Tibial nerve (tissue), 4 donors: ENCODE measurements at regions not wholly inside any gene's neighbourhood (a gene's known extent, or its start where the extent isn't known, plus 50 kb on each side); places are given as distances from the start of the nearest gene placed in this dataset.

Experiments
- DNase-seq, 2 donors: peaks; one replicate each; pipeline ENCODE4 v3.0.0-alpha.2; 2019; ENCODE audit warnings: low spot score in 2 of 2
- H3K27ac ChIP-seq, 4 donors: fragments of 200-600 bp; sonication (generic) in 3 of 4; one replicate each; pipeline ENCODE4 v1.5.1; 2017 to 2019; ENCODE audit warnings: mild to moderate bottlenecking in 1 of 4
- H3K27me3 ChIP-seq, 2 donors: fragments of 200-600 bp; sonication (generic) in 1 of 2; one replicate each; pipeline versions ENCODE4 v1.5.1 to v1.6.0; 2017 to 2019
- H3K36me3 ChIP-seq, 3 donors: fragments of 200-600 bp; sonication (generic); one replicate each; pipeline ENCODE4 v1.5.1; 2018 to 2019
- H3K4me1 ChIP-seq, 4 donors: fragments of 200-600 bp; sonication (generic) in 3 of 4; one replicate each; pipeline ENCODE4 v1.5.1; 2017 to 2019
- H3K4me3 ChIP-seq, 4 donors: fragments of 200-600 bp; sonication (generic) in 3 of 4; one replicate each; pipeline ENCODE4 v1.5.1; 2017 to 2019; ENCODE audit warnings: mild to moderate bottlenecking in 1 of 4, moderate library complexity in 1 of 4
- H3K9me3 ChIP-seq, 4 donors: fragments of 200-600 bp; sonication (generic) in 3 of 4; one replicate each; pipeline ENCODE4 v1.5.1; 2017 to 2019
- EP300 ChIP-seq, 2 donors: sonication (generic); formaldehyde crosslinking; IDR thresholded peaks; one replicate each; pipeline ENCODE4 v1.6.1; 2017; ENCODE audit warnings: antibody characterized with exemption in 2 of 2, mild to moderate bottlenecking in 1 of 2
- POLR2A ChIP-seq, 2 donors: fragments of 450-650 bp; IDR thresholded peaks; one replicate each; pipeline ENCODE4 v1.6.1; 2017; ENCODE audit warnings: antibody characterized with exemption in 2 of 2, mild to moderate bottlenecking in 2 of 2, moderate library complexity in 2 of 2
- WGBS, 2 donors: methylation state at CpG; one replicate each; pipeline ENCODE4 v1.1.5; 2018; 5-methylcytosine and 5-hydroxymethylcytosine counted together
- TF ChIP-seq, protein P1 (sequence below), 5 experiments: fragments of 200-600 bp in 3 of 5; fragments of 450-650 bp in 2 of 5; sonication (generic) in 3 of 5; IDR thresholded peaks; one replicate each; pipeline ENCODE4 v1.5.1; 2016 to 2019; ENCODE audit warnings: antibody characterized with exemption in 5 of 5, mild to moderate bottlenecking in 3 of 5, moderate library complexity in 2 of 5

DNA sequence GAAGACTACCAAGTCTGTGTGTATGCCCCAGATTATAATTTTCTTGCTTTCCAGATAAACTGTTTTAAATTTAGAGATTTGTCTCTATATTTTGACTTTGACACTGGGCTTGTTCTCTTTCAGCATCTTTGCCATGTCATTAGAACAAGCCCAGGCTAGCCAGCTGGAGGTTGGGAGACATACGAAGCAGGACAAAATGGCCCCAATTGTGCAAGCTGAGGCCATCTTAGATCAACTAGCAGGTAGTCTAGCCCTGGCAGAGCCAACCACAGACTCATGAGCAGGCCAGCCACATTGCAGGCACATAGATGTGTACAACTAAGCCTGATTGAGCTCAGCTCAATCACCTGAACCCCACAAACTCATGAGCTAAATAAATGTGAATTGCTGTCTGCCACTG is 321.4 kb downstream of the ATP23 start:
- whole genome bisulfite sequencing, 2 donors, result 92 to 100% methylated on average over 1 of the region's 1 CpG

DNA sequence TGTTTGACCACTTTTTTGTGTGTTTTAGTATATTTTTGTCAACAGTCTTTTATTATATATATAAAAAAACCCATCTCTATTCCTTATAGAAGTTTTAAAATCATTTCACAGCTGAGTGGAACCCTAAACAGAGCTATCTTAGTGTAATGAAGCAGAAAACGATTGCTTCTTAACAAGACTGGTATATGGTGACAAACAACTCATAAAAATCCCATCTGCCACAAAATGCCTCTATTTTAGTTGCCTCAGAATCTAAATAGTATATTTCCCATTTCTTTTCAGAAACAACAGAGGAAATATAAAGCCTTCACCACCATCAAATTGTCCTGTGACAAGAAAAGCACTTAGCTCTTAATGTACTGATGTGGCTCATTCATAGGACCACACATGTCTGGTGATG is 322.4 kb downstream of the ATP23 start:
- no peak overlapping the region for H3K27ac ChIP-seq
- TF ChIP-seq EP300 (IDR thresholded peaks at IDR 0.05) (no peak), POLR2A (IDR thresholded peaks at IDR 0.05) (no peak)
- TF ChIP-seq, protein P1, sequence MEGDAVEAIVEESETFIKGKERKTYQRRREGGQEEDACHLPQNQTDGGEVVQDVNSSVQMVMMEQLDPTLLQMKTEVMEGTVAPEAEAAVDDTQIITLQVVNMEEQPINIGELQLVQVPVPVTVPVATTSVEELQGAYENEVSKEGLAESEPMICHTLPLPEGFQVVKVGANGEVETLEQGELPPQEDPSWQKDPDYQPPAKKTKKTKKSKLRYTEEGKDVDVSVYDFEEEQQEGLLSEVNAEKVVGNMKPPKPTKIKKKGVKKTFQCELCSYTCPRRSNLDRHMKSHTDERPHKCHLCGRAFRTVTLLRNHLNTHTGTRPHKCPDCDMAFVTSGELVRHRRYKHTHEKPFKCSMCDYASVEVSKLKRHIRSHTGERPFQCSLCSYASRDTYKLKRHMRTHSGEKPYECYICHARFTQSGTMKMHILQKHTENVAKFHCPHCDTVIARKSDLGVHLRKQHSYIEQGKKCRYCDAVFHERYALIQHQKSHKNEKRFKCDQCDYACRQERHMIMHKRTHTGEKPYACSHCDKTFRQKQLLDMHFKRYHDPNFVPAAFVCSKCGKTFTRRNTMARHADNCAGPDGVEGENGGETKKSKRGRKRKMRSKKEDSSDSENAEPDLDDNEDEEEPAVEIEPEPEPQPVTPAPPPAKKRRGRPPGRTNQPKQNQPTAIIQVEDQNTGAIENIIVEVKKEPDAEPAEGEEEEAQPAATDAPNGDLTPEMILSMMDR (IDR thresholded peaks at IDR 0.05), result no peak
- no peaks in the 10 kb centered on the region for H3K36me3 ChIP-seq
- 60 to 62% methylated on average over 1 of the region's 1 CpG for whole genome bisulfite sequencing, 2 donors
- H3K4me1 ChIP-seq, result no peaks in the 10 kb centered on the region
- no peaks in the 10 kb centered on the region for H3K27me3 ChIP-seq
- no peak overlapping the region for H3K4me3 ChIP-seq
- no peaks in the 10 kb centered on the region for H3K9me3 ChIP-seq
- DNase-seq, result no peak

More for the DNA sequence above, 321.4 kb downstream of the ATP23 start:
- Histone ChIP-seq H3K4me3 (no peak overlapping the region), H3K36me3 (no peaks in the 10 kb centered on the region), H3K9me3 (peaks cover 0 to under 1% (median 0%) of the 10 kb centered on the region in 4 donors), H3K4me1 (no peaks in the 10 kb centered on the region), H3K27ac (no peak overlapping the region), H3K27me3 (no peaks in the 10 kb centered on the region)
- no peak for DNase-seq
- TF ChIP-seq, protein P1 (IDR thresholded peaks at IDR 0.05), result no peak
- TF ChIP-seq POLR2A (IDR thresholded peaks at IDR 0.05), result no peak
- no peak for TF ChIP-seq EP300 (IDR thresholded peaks at IDR 0.05)

DNA sequence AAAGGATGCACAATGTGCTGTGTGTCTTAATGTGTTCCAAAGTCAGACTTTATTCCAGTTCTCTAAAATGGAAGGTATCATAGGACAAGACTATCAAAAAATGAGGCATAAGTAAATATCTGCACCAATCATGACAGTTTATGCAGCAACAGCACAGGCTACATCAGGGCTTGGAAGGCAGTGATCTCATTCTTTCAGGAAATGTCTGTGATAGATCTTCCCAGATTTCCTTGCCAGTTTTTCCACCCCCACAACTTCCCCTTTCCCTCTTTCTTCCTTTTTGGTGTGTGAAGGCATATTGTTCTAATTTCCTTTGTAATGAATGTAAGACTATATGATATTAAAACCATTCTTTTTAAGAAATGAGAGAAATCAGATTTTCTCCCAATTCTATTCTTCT is 326.7 kb downstream of the ATP23 start:
- H3K4me1 ChIP-seq, result no peaks in the 10 kb centered on the region
- no peaks in the 10 kb centered on the region for H3K36me3 ChIP-seq
- TF ChIP-seq EP300 (IDR thresholded peaks at IDR 0.05) (no peak), POLR2A (IDR thresholded peaks at IDR 0.05) (no peak)
- TF ChIP-seq, protein P1 (IDR thresholded peaks at IDR 0.05), result no peak
- no peak for DNase-seq
- H3K27me3 ChIP-seq, result no peaks in the 10 kb centered on the region
- no peak overlapping the region for H3K27ac ChIP-seq
- H3K4me3 ChIP-seq, result no peak overlapping the region
- no peaks in the 10 kb centered on the region for H3K9me3 ChIP-seq

DNA sequence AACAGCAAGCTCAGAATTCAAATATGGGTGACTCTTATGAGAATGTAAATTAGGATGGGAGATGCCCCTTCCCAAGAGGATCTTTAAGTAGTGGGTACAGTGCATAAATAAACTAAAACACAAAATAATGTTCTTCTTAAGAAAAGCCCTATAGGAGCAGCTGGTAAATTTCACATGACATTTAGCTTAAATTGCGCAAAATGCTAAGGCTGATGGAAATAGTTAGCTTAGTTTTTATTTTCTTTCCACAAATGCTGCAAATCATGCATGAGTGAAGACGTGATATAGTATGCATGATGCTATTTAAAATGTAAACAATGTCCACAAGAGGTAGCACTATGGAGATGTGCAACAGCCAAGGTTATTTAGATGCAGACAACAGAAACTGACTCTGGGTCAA is 328.1 kb downstream of the ATP23 start:
- no peak for TF ChIP-seq POLR2A (IDR thresholded peaks at IDR 0.05)
- TF ChIP-seq EP300 (IDR thresholded peaks at IDR 0.05), result no peak
- TF ChIP-seq, protein P1 (IDR thresholded peaks at IDR 0.05), result no peak
- no peaks in the 10 kb centered on the region for H3K36me3 ChIP-seq
- no peak for DNase-seq
- H3K27ac ChIP-seq, result no peak overlapping the region
- no peaks in the 10 kb centered on the region for H3K4me1 ChIP-seq
- no peaks in the 10 kb centered on the region for H3K27me3 ChIP-seq
- WGBS, 2 donors, result 79 to 84% methylated on average over 2 of the region's 2 CpGs
- H3K4me3 ChIP-seq, result no peak overlapping the region
- H3K9me3 ChIP-seq, result no peaks in the 10 kb centered on the region

DNA sequence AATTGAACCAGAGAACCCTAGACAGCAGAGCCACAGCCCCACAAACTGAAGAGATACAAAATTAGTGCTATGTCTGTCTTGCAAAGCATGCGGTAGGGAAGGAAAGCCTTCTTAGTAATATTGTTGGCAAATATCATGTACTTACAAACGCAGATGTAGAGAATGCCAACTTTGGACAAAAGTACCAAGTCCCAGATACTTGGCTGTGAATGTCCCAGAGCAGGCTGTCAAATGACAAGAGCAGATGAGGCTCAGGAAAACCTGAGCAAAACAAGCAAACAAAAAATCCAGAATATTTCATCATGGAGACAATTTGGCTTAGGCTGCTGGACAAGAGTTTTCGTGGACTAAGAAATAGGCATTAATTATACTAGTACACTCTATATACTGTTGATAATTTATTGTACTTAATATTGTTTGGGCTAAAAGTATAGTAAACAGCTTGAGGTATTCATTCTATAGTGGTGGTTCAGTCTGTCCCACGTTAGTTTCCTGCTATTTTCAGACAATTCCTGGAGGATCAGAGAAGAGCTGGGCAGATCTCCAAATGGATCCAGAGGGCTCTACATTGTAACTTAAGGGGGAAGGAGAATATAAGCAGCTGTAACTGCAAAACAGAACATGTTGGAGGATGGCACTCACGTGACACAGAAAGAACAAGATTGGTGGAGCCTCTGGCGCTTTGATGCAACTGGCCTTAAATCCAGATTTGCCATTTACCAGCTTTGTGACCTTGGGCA is 329.8 kb downstream of the ATP23 start:
- no peak for DNase-seq
- 67 to 75% methylated on average over 6 of the region's 6 CpGs for WGBS, 2 donors
- no peaks in the 10 kb centered on the region for H3K9me3 ChIP-seq
- no peaks in the 10 kb centered on the region for H3K4me1 ChIP-seq
- H3K4me3 ChIP-seq, result no peak overlapping the region
- TF ChIP-seq POLR2A (IDR thresholded peaks at IDR 0.05), result no peak
- H3K27ac ChIP-seq, result no peak overlapping the region
- H3K27me3 ChIP-seq, result no peaks in the 10 kb centered on the region
- H3K36me3 ChIP-seq, result no peaks in the 10 kb centered on the region
